Adrenal gland (tissue), 5 donors: ENCODE measurements at regions not wholly inside any gene's neighbourhood (a gene's known extent, or its start where the extent isn't known, plus 50 kb on each side); places are given as distances from the start of the nearest gene placed in this dataset.

Experiments
- CTCF ChIP-seq, 6 experiments: fragments of 450-650 bp in 4 of 6; fragments of 200-600 bp in 2 of 6; sonication (generic) in 1 of 6; IDR thresholded peaks; 1 replicate in 5 of 6; 2 replicates in 1 of 6; pipeline versions ENCODE4 v1.5.1 to v1.8.0; 2016 to 2021; ENCODE audit warnings: antibody characterized with exemption in 6 of 6, mild to moderate bottlenecking in 2 of 6, moderate library complexity in 1 of 6
- POLR2A ChIP-seq, 2 donors: fragments of 450-650 bp; IDR thresholded peaks; one replicate each; pipeline ENCODE4 v1.6.1; 2017; ENCODE audit warnings: antibody characterized with exemption in 2 of 2, mild to moderate bottlenecking in 2 of 2, moderate library complexity in 1 of 2
- donor health status: DM: no; HTN: no; CAD: no.

GRCh38 chr3:54046641-54047214 lies 75.6 kb upstream of the CACNA2D3 start:
- no peak for TF ChIP-seq CTCF (IDR thresholded peaks at IDR 0.05)
- no peak for TF ChIP-seq POLR2A (IDR thresholded peaks at IDR 0.05)
